ENCODE measurements at regions not wholly inside any gene's neighbourhood (a gene's known extent, or its start where the extent isn't known, plus 50 kb on each side); places are given as distances from the start of the nearest gene placed in this dataset.

GRCh38 chr1:14363036-14363590 lies 235.4 kb upstream of the KAZN start:
- TF ChIP-seq, protein P1, sequence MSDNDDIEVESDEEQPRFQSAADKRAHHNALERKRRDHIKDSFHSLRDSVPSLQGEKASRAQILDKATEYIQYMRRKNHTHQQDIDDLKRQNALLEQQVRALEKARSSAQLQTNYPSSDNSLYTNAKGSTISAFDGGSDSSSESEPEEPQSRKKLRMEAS (IDR thresholded peaks at IDR 0.05), result no peak
- TF ChIP-seq ZBTB7A (IDR thresholded peaks at IDR 0.05; ENCODE audit: low read depth) (no peak), TEAD4 (IDR thresholded peaks at IDR 0.05) (no peak), EP300 (IDR thresholded peaks at IDR 0.05; ENCODE audit: borderline replicate concordance) (no peak), TCF12 (IDR thresholded peaks at IDR 0.05; ENCODE audit: low read depth) (no peak), YY1 (IDR thresholded peaks at IDR 0.05; ENCODE audit: low read depth) (no peak), CEBPB (IDR thresholded peaks at IDR 0.05) (no peak), NFIC (IDR thresholded peaks at IDR 0.05) (no peak), CREB1 (IDR thresholded peaks at IDR 0.05; ENCODE audit: low read depth) (no peak), RAD21 (IDR thresholded peaks at IDR 0.05; ENCODE audit: low read depth) (no peak)
